ENCODE measurements at regions not wholly inside any gene's neighbourhood (a gene's known extent, or its start where the extent isn't known, plus 50 kb on each side); places are given as distances from the start of the nearest gene placed in this dataset.

DNA sequence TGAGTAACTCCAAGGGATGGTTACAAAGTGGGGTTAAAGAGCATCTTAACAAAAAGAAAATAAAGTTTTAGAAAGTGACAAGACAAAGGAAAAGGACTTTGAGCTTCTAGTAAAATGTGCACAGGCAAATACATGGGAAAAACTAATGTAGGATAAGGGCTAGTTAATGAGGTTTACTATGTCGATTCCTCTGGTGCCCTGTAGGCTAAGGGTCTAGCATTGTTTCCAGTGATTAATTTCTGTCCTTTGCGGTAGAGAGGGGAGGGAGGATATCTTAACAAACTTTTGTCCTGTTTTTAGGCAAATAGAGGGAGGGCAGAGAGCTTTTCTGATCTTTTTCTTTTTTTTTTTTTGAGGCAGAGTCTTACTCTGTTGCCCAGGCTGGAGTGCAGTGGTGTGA is 96.6 kb upstream of the SIAH1 start:
- TF ChIP-seq, protein P1, sequence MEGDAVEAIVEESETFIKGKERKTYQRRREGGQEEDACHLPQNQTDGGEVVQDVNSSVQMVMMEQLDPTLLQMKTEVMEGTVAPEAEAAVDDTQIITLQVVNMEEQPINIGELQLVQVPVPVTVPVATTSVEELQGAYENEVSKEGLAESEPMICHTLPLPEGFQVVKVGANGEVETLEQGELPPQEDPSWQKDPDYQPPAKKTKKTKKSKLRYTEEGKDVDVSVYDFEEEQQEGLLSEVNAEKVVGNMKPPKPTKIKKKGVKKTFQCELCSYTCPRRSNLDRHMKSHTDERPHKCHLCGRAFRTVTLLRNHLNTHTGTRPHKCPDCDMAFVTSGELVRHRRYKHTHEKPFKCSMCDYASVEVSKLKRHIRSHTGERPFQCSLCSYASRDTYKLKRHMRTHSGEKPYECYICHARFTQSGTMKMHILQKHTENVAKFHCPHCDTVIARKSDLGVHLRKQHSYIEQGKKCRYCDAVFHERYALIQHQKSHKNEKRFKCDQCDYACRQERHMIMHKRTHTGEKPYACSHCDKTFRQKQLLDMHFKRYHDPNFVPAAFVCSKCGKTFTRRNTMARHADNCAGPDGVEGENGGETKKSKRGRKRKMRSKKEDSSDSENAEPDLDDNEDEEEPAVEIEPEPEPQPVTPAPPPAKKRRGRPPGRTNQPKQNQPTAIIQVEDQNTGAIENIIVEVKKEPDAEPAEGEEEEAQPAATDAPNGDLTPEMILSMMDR (IDR thresholded peaks at IDR 0.05; ENCODE audit: low read depth, low read length) = no peak
- no peak for TF ChIP-seq POLR2A (IDR thresholded peaks at IDR 0.05; ENCODE audit: extremely low read depth, insufficient read length)

Measured in NB4 (cell line).